ENCODE measurements at regions not wholly inside any gene's neighbourhood (a gene's known extent, or its start where the extent isn't known, plus 50 kb on each side); places are given as distances from the start of the nearest gene placed in this dataset.
"Not testable (repeated sequence)": the region's sequence is repeated elsewhere in the genome, so short reads cannot be mapped to it uniquely, and the experiment has no call there.

DNA sequence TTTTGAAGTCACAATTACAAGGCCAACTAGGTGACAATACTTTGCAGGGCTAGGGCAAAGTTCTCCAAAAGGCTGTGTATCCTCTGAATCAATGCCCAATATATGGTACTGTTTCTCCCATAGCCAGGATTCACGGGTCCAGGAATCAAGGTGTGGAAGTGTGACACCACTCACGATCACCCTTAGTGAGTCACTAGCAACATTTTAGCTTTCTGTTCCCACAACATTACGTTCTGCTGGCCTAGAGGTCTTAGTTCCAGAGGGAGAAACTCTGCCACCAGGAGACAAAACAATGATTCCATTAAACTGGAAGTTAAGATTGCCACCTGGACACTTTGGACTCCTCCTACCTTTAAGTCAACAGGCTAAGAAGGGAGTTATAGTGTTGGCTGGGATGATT, 88.5 kb upstream of the RANBP6 start:
- not testable (repeated sequence) for DNase-seq (ENCODE audit: low spot score)

DNA sequence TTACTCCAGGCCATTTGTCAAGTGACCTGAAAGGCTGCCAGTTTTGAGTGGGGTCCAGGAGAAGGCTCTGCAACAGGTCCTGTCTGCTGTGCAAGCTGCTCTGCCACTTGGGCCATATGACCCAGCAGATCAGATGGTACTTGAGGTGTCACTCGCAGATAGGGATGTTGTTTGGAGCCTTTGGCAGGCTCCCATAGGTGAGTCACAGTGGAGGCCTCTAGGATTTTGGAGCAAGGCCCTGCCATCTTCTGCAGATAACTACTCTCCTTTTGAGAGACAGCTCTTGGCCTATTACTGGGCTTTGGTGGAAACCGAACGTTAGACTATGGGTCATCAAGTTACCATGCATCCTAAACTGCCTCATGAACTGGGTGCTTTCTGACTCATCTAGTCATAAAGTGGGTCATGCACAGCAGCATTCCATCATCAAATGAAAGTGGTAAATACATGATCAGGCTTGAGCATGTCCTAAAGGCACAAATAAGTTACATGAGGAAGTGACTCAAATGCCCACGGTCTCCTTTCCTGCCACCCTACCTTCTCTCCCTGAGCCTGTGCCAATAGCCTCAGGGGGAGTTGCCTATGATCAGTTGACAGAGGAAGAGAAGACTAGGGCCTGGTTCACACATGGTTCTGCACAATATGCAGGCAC, 87.0 kb upstream of the RANBP6 start:
- not testable (repeated sequence) for DNase-seq (ENCODE audit: low spot score)

DNA sequence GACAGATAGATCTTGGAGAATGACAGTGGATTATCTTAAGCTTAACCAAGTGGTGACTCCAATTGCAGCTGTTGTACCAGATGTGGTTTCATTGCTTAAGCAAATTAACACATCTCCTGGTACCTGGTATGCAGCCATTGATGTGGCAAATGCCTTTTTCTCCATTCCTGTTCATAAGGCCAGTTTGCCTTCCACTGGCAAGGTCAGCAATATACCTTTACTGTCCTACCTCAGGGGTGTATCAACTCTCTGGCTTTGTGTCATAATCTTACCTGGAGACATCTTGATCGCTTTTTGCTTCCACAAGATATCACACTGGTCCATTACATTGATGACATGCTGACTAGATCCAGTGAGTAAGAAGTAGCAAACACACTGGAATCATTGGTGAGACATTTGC, 86.3 kb upstream of the RANBP6 start:
- not testable (repeated sequence) for DNase-seq (ENCODE audit: low spot score)

DNA sequence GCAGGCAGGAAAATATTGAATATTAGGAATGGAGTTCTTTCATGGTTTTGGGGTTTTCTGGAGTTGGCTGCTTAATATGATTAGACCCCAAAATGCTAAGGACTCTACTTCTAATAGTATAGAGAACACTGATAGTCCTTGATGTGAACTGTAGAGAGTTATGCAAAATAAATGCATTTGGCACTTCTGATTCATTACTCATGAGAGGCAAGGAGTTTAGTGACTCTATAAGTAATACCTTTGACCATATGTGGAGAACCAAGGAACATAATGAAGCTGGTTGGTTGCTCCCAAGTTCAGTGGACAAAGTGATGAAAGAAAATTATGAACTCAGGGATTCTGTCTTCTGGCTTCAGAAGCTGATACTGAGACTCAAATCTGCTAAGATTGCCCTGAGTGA, 83.9 kb upstream of the RANBP6 start:
- DNase-seq (ENCODE audit: low spot score) = not testable (repeated sequence)

DNA sequence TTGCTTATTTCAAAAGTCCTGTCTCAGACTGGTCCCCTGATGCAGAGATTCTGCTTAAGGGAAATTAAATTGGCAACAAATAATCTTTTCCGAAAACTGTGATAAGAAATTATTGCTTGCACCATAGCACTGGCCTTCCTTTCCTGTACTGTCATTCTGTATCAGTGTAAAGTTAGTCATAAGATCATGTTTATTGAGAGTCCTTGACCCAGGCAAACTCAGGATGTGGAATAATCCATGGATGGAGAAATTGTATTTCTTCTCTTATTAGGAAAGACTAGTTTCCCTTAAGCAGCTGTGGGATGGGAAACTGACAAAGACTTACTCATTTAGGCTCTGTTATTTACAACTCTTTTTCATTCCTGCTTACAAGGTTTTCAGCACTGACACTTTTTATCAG, 83.0 kb upstream of the RANBP6 start:
- DNase-seq (ENCODE audit: low spot score) = no peak

DNA sequence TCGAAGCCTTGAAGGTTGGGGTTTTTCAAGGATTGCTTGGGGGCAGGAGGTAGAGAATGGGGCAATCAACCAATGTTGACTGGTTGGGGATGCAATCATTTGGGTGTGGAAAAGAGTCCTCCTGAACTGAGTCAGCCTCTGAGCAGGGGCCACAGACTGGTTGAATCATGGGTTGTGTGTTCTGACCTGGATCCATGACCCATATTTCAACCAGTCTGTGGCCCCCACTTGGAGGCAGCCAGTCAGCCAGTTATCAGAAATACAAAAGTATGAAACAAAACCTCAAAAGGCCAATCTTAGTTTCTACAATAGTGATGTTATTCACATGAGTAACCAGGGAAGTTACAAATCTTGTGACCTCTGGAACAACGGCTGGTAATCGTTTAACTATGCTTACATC, 81.4 kb upstream of the RANBP6 start:
- DNase-seq (ENCODE audit: low spot score) = no peak

DNA sequence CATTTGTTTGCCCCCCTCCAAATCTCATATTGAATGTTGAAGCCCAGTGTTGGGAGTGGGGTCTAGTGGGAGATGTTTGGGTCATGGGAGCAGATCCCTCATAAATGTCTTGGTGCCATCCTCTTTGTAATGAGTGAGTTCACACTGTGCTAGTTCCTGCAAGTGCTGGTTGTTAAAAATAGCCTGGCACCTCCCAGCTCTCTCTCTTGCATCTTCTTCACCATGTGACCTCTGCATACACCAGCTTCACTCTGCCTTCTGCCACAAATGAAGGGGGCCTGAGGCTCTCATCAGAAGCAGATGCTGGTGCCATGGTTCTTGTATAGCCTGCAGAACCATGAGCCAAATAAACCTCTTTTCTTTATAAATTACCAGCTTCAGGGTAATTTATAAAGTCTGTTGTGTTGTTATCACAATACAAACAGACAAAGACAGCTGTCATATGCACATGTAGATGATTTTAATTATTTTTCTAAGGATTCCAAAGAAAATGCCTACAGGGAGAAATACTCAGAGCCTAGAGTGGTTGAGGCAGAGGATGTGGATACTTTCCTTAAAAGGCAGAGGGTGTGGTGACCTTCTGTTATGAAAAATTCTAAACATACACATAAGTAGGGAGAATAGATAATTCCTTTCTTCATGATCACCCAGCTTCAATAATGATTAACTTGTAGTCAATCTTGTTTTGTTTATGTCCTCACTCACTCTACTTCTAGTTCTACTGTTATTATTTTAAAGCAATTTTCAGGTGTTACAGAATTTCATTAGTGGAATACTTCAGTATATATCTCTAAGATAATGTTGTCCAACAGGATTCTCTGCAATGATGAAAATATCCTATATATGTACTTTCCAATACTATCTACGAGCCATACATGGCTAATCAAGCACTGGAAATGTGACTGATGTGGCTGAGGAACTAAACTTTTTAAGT, 75.1 kb upstream of the RANBP6 start:
- no peak for DNase-seq (ENCODE audit: low spot score)

DNA sequence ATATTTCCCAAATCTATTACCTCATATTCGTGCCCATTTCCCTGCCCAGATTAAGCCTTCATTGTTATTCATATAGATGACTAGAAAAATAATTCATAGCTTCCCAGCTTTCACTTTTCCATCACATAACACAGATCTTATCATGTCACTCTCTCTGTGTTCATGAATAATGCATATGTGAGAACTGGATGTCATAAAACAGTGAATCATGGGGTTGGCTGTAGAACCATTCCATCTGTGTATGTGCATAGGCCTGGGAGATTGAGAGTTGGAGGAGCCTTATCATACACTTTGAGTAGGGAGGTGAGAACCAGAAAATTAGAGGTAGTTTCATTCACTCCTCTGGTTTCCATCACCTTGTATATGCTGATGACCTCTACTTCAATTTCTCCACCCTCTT, 73.9 kb upstream of the RANBP6 start:
- DNase-seq (ENCODE audit: low spot score) = no peak

DNA sequence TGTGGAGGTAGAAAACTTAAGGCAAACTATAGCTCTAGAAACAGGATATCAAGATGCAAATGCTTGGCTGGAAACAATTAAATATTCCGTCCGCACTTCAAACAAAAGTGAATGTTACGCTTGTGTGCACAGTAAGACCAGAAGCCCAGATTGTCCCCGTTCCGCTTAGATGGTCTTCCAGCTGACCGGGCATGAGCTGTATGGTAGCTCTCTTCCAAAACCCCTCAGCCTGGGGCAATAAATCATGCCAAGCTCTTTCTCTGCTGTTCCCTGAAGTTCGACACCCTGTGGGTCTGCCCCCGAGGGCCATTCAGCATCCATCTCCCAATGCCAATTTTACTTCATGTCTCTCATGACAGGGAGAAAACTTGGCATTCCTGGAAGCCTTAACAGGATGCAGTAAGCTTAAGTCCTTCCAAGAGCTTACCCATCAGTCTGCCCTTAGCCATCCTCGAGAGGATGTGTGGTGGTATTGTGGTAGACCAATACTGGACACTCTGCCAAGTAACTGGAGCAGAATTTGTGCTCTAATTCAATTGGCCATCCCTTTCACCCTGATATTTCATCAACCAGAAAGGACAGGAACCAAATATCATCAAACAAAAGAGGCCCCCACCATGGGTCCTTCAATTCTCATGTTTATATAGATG, 70.7 kb upstream of the RANBP6 start:
- no peak for DNase-seq (ENCODE audit: low spot score)

DNA sequence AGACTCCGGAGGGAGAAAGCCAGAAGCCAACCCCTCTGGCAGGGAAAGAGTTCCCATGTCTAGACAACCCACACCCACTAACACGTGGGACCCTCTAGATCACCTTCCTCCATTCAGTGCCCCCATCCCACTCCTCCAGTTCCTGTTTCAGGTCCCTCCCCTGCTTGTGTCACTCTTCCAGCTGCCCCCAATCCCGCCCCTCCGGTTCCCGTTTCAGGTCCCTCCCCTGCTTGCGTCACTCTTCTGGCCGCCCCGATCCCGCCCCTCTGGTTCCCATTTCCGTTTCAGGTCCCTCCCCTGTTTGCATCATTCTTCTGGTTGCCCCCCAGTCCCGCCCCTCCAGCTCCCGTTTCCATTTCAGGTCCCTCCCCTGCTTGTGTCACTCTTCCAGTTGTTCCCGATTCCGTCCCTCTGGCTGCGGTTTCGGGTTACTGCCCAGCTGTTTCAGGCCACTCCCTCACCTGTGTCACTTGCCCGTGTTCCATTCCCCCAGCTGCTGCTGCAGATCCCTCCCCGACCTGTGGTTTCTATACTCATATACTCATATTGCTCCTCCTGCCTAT, 64.8 kb upstream of the RANBP6 start:
- DNase-seq (ENCODE audit: low spot score) = peak; percentile 37

DNA sequence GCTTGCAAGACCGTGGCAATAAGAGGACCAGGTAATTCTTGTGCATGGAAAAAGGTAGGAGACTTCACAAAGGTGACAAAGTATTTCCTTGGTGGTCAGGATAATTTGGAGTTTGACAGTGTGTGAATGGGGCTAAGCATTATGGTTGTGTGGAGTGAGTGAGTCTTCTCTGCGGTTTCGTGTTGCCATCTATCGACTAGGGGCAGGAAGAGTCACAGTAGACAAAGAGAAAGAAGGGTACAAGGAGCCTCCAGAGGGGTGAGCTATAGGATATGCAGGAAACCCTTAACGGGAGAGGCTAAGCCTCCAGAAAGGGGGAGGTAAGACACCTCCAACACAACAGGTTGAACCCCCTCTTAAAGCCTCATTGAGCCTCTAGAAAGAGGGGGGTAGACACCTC, 64.0 kb upstream of the RANBP6 start:
- DNase-seq (ENCODE audit: low spot score) = no peak

DNA sequence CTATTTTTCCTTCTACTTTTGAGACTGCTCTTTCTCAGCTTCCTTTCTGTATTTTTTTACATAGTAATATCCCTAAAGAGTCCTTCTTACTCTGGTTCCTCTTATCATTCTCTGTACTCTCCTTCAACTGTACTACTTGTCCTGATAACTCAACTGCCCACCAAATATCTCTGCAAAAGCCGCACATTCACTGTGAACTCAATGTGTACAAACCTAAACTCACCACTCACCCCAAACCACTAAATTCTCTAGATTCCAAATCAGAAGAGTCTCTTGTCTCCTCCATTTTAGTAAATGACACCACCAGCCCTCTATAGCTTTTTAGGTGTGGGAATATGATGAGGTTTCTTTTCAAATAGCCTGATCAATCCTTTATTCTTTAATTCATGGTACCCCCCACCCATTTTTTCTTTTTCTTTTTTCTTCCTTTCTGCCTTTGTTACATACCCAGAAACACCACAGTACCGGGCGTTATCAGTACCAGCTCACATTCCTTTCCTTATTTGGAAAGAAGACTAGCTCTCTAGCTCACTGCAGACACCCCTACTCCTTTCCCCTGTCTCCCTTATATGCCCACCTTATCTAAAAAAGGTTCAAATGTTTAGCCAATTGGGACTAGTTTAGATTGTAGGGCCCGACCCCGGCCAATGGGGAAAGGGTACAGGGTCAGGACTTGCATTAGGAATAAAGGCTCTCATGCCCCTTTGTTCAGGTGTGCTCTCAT, 63.1 kb upstream of the RANBP6 start:
- no peak for DNase-seq (ENCODE audit: low spot score)

DNA sequence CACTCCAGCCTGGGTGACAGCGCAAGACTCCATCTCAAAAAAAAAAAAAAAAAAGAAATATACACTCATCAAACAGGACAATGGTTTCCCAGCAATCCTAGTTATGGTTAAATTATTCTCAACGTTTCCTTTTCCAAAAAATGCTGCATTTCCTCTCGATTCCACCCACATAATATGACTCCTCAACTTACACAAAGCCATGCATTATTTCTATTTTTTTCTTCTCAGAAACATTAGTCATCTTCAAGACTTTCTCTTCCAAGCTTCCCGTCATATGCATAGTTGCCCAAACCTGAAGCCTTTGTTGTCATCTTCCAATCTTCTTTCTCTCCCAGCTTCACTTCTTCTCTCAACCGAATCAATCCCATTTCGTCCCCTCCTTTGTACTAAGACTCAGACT, 61.4 kb upstream of the RANBP6 start:
- no peak for DNase-seq (ENCODE audit: low spot score)

DNA sequence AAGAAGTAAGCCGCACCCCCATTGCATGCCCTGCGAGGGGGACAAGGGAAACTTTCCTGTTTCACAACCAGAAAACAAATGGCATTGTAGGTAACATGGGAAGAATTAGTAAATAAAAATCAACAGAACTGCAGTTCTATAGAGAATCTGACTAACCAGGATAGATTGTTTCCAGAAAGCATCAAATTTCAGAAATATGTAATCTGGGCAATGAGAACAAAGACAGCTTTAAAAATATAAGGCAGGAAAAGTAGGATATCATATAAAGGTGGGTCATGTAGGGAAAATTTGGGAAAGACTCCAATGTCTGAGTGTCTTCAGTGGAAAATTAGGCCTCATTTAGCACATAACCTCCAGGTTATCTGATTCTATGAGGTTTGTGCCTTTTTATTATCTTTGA, 58.3 kb upstream of the RANBP6 start:
- no peak for DNase-seq (ENCODE audit: low spot score)

DNA sequence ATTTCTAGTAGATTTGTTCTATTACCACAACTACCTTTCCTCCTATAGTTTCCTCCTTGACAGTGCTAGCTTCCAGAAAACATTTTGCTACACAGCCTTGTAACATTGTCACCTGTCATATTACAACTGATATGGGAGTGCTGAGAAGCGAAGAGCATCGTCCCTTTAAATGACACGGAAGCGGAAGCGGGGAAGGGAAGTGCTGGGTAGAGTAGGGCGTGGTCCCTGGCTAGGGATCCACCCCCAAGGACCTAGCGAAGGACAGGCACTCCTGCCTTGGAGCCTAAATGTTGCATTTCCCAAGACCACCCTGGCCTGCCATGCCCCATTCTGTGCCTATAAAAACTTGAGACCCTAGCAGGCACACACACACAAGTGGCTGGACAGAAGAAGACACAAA, 57.4 kb upstream of the RANBP6 start:
- no peak for DNase-seq (ENCODE audit: low spot score)

DNA sequence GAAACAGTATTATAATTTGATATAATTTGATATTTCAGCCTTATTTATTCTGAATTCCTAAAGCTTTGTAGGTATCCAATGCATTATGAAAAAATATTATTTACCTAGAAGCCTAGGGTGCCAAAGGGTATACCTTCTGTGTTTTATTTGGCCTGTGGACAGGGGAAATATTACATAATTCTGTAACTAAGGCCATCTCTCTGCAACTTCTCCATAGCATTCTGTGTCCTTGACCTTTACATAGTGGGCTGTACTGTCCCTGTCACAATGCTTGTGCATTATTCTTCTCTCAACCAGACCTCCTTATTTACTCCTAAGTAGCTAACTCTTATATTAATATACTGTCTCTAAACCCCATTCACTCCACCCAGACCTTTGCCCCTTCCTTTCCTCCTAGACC, 57.0 kb upstream of the RANBP6 start:
- no peak for DNase-seq (ENCODE audit: low spot score)

DNA sequence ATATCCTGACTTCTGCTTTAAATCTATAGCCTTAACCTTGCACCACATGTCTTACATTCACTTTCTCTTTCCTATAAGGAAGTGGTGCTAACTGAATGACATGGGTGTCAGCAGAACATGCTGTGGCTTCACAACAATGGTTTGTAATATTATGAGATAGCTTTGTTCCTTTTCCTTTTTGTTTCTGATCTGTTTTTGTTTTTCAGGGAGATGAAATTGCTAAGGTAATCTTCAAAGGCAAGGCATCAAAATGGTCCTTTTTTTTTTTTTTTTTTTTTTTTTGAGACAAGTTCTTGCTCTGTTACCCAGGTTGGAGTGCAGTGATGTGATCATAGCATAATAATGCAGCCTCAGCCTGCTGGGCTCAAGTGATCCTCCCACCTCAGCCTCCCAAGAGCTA, 53.6 kb upstream of the RANBP6 start:
- no peak for DNase-seq (ENCODE audit: low spot score)

DNA sequence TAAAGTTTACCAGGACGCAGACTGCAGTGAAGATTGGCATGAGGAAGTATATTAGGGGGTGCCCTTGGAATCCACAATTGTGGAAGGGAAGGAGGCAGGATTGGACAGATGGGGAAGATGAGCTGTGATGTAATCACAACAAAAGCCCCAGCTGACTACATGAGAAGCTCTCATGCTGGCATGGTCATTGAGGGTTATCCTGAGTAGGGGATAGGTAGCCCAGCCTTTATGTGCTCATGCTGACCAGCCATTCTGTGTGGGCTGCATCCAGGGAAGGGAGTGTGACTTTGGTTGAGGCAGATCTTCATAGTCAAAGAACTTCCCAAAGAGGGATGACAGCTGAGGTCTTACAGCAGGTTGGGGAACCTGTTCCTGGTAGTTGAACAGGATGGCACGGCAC, 52.0 kb upstream of the RANBP6 start:
- no peak for DNase-seq (ENCODE audit: low spot score)

Data from D341Med (cell line).